VCaP (cell line): ENCODE measurements at regions not wholly inside any gene's neighbourhood (a gene's known extent, or its start where the extent isn't known, plus 50 kb on each side); places are given as distances from the start of the nearest gene placed in this dataset.

Source experiments
- H3K27ac ChIP-seq: fragments of 450-650 bp; 2 replicates; pipeline ENCODE4 v1.5.1; 2017
- CTCF ChIP-seq: fragments of 450-650 bp; conservative IDR thresholded peaks from 2 replicates; pipeline ENCODE4 v1.5.1; 2017; ENCODE audit warnings: mild to moderate bottlenecking, moderate library complexity

- no peak overlapping the region for H3K27ac ChIP-seq
- peak; percentile 67 for TF ChIP-seq CTCF
Measured at GRCh38 chr10:114879541-114880158, 58.1 kb downstream of the FHIP2A start.

DNA sequence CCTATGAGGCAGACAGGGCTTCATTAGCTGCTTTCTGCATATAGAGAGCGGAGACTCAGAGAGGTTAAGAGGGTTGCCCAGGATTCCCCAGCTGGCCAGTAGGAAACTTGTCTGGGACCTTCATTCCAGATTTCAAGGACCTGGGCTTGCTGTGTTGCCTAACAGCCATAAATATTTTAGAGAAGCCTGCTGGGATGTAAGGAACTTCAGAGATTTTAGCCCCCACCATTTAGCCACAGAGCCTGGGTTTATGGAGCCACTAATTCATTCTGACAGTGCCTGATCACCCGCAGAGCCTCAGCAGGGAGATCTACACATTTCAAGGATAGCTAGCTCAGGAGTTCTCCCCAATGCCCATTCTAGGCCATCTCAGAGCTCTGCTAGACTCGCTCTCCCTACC is 56.6 kb upstream of the TRUB1 start:
- no peak for TF ChIP-seq CTCF
- no peak overlapping the region for H3K27ac ChIP-seq

DNA sequence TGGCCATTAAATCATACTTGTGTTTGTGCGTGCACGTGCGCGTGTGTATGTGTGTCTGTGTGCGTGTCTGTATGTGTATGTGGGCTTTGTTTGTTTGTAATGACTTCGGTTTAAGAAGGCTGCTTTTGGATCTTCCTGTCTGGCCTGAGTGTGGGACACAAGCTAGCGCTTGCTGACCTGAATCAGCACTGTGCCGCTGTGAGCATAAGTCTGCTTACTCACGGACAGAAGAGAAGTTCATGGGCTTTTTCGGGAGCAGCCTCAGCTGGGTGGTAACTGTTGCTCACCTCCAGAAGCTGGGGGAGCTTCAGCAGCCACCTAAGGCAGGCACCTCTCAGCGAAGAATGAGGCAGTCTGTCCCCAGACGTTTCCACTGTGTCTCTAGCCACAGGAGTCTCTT is 56.1 kb upstream of the TRUB1 start:
- no peak overlapping the region for H3K27ac ChIP-seq
- TF ChIP-seq CTCF, result no peak

GRCh38 chr10:114885443-114885842 is 52.6 kb upstream of the TRUB1 start:
- no peak for TF ChIP-seq CTCF
- H3K27ac ChIP-seq, result no peak overlapping the region
